B cell (primary cell): ENCODE measurements at regions not wholly inside any gene's neighbourhood (a gene's known extent, or its start where the extent isn't known, plus 50 kb on each side); places are given as distances from the start of the nearest gene placed in this dataset.

Source experiments
- ATAC-seq: fragments of 200-7000 bp; cut with Tn5 transposase; one replicate; pipeline ENCODE4 v1.10.0; 2021; ENCODE audit warnings: low read depth, mild to moderate bottlenecking, moderate number of reproducible peaks, moderate library complexity
- CTCF ChIA-PET: fragments of 350-600 bp; sonication (Branson Sonifier 250); formaldehyde crosslinking; loops from one replicate; lab custom pipeline; 2021; ENCODE audit warnings: antibody characterized with exemption, inconsistent platforms; lab: Charles Lee
- POLR2A ChIA-PET: fragments of 350-600 bp; sonication (Branson Sonifier 250); formaldehyde crosslinking; loops from one replicate; lab custom pipeline; 2021; ENCODE audit warnings: antibody characterized with exemption; lab: Charles Lee
- DNase-seq: peaks from one replicate; pipeline ENCODE4 v3.0.0; 2013
- H2AFZ ChIP-seq: 2 replicates; pipeline ENCODE4 v1.6.1; 2012; ENCODE audit warnings: mild to moderate bottlenecking, low read depth, low read length; ENCODE audit not compliant: insufficient read depth, poor library complexity, severe bottlenecking
- H3K27ac ChIP-seq, 2 donors: 1 replicate in 1 of 2; 2 replicates in 1 of 2; pipeline ENCODE4 v1.5.1; 2012 to 2013; ENCODE audit warnings: low read length in 2 of 2, mild to moderate bottlenecking in 2 of 2, moderate library complexity in 1 of 2
- H3K27me3 ChIP-seq, 4 experiments: fragments of 200-600 bp in 1 of 4; sonication (generic) in 1 of 4; replicated peaks in 1 of 4; 1 replicate in 2 of 4; 2 replicates in 2 of 4; pipeline versions ENCODE4 v1.6.1 to v1.7.0; 2013 to 2016; ENCODE audit warnings: low read length in 3 of 4, mild to moderate bottlenecking in 2 of 4, mixed read lengths in 1 of 4, moderate library complexity in 1 of 4; ENCODE audit not compliant: insufficient read depth in 4 of 4, control insufficient read depth in 3 of 4; ENCODE audit errors: control extremely low read depth in 1 of 4
- H3K36me3 ChIP-seq, 2 experiments: replicated peaks in 1 of 2; 1 replicate in 1 of 2; 2 replicates in 1 of 2; pipeline versions ENCODE4 v1.6.1 to v1.7.1; 2013; ENCODE audit warnings: low read length in 1 of 2; ENCODE audit not compliant: insufficient read depth in 2 of 2, control insufficient read depth in 1 of 2; ENCODE audit errors: control extremely low read depth in 1 of 2, extremely low read depth in 1 of 2
- H3K4me1 ChIP-seq, 2 donors: fragments of 200-600 bp in 1 of 2; sonication (generic) in 1 of 2; 1 replicate in 1 of 2; 2 replicates in 1 of 2; pipeline versions ENCODE4 v1.5.1 to v1.6.1; 2013 to 2017; ENCODE audit warnings: low read length in 2 of 2; ENCODE audit not compliant: control insufficient read depth in 2 of 2, insufficient read depth in 2 of 2
- H3K4me2 ChIP-seq: replicated peaks from 2 replicates; pipeline ENCODE3; 2012; ENCODE audit warnings: mild to moderate bottlenecking, low read depth, low read length; ENCODE audit not compliant: poor library complexity, severe bottlenecking
- H3K4me3 ChIP-seq, 5 experiments: fragments of 200-600 bp in 1 of 5; sonication (generic) in 1 of 5; 1 replicate in 3 of 5; 2 replicates in 2 of 5; pipeline versions ENCODE4 v1.5.1 to v1.7.0; 2011 to 2016; ENCODE audit warnings: low read length in 4 of 5, mild to moderate bottlenecking in 4 of 5, low read depth in 2 of 5, control low read depth in 1 of 5, moderate library complexity in 1 of 5; ENCODE audit not compliant: insufficient read depth in 1 of 5; ENCODE audit errors: control extremely low read depth in 1 of 5, extremely low read depth in 1 of 5
- H3K79me2 ChIP-seq: fragments of 200-600 bp; sonication (generic); one replicate; pipeline ENCODE4 v1.6.0; 2016; ENCODE audit warnings: low read length; ENCODE audit not compliant: control insufficient read depth, insufficient read depth
- H3K9ac ChIP-seq: fragments of 200-600 bp; sonication (generic); 2 replicates; pipeline ENCODE4 v1.6.1; 2017; ENCODE audit warnings: mild to moderate bottlenecking, low read length, moderate library complexity
- H3K9me3 ChIP-seq, 3 donors: one replicate each; pipeline versions ENCODE4 v1.6.1 to v1.7.1; 2013; ENCODE audit warnings: low read length in 2 of 3; ENCODE audit not compliant: control insufficient read depth in 2 of 3, insufficient read depth in 1 of 3; ENCODE audit errors: control extremely low read depth in 1 of 3
- H4K20me1 ChIP-seq: 2 replicates; pipeline ENCODE4 v1.6.0; 2012; ENCODE audit warnings: mild to moderate bottlenecking, low read length; ENCODE audit not compliant: insufficient read depth, control insufficient read depth, poor library complexity, severe bottlenecking
- H3K27ac Mint-ChIP-seq: one replicate; pipeline ENCODE4 v1.8.0; 2021; ENCODE audit warnings: mixed read lengths
- H3K27me3 Mint-ChIP-seq: one replicate; pipeline ENCODE4 v1.8.0; 2021; ENCODE audit warnings: mixed read lengths
- H3K4me1 Mint-ChIP-seq: one replicate; pipeline ENCODE4 v1.8.0; 2021; ENCODE audit warnings: mixed read lengths
- H3K4me3 Mint-ChIP-seq: one replicate; pipeline ENCODE4 v1.8.0; 2021; ENCODE audit warnings: mixed read lengths
- H3K9me3 Mint-ChIP-seq: one replicate; pipeline ENCODE4 v1.8.0; 2022; ENCODE audit warnings: mixed read lengths; ENCODE audit not compliant: insufficient read depth
- CTCF ChIP-seq: fragments of 200-600 bp; IDR thresholded peaks from one replicate; pipeline ENCODE4 v1.8.0; 2022; ENCODE audit warnings: antibody characterized with exemption, mild to moderate bottlenecking
- EZH2 ChIP-seq: IDR thresholded peaks from 2 replicates; pipeline ENCODE4 v1.6.1; 2012; ENCODE audit warnings: borderline replicate concordance, low read depth, mild to moderate bottlenecking, moderate library complexity, low read length; ENCODE audit not compliant: insufficient read depth, poor library complexity, severe bottlenecking
- WGBS: methylation state at CpG from one replicate; pipeline ENCODE4 v1.1.5; 2013; ENCODE audit warnings: missing lambda C conversion rate; ENCODE audit not compliant: insufficient coverage; 5-methylcytosine and 5-hydroxymethylcytosine counted together
- intact Hi-C: fragments of 100-400 bp; cut with micrococcal nuclease; formaldehyde crosslinking; loops from one replicate; pipeline ENCODE4 v1.10.0; 2022

GRCh38 chr13:65551208-65551607, 1678.9 kb downstream of the PCDH9 start:
- Mint-ChIP-seq H3K4me3 (no peak overlapping the region), H3K4me1 (no peaks in the 10 kb centered on the region), H3K27me3 (no peaks in the 10 kb centered on the region), H3K27ac (no peak overlapping the region), H3K9me3 (peaks cover 19% of the 10 kb centered on the region)
- intact Hi-C loops, result no loop called here
- CTCF ChIA-PET, result no interaction called here
- POLR2A ChIA-PET, result no interaction called here
- H3K27ac ChIP-seq, result no peak overlapping the region
- H3K9ac ChIP-seq, result no peak overlapping the region
- H3K27me3 ChIP-seq, result no peaks in the 10 kb centered on the region
- no peaks in the 10 kb centered on the region for H3K4me1 ChIP-seq
- no peak overlapping the region for H3K4me2 ChIP-seq
- peaks cover 0 to 7% (median 2%) of the 10 kb centered on the region in 3 donors for H3K9me3 ChIP-seq
- DNase-seq, result no peak
- H3K4me3 ChIP-seq, result no peak overlapping the region
- no peaks in the 10 kb centered on the region for H3K36me3 ChIP-seq
- no peaks in the 10 kb centered on the region for H4K20me1 ChIP-seq
- ATAC-seq, result no peak
- no peak overlapping the region for H2AFZ ChIP-seq
- TF ChIP-seq EZH2, result no peak
- no peak for TF ChIP-seq CTCF
- no peaks in the 10 kb centered on the region for H3K79me2 ChIP-seq

DNA sequence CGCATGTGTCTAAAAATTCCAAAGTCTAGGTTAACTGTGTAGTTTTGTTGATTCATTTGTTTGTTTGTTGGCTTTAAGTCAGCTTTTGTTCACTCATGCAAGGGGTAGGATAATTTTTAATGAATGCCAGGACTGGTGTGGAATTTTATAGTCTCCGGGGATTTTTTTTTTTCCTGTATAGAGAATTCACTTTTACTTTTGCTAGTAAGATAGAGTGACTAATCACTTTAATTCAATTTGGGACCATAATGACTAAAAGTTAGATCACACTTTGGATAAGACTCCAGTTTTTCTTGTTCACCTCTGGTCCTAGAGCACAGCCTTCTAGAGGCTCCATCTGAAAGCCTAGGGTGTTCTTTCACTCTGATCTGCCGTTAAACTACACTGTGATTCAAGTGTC, 1690.0 kb downstream of the PCDH9 start:
- DNase-seq (no peak), ATAC-seq (no peak)
- H3K9ac ChIP-seq, result no peak overlapping the region
- ChIA-PET CTCF (no interaction called here), POLR2A (no interaction called here)
- H3K4me2 ChIP-seq, result no peak overlapping the region
- H2AFZ ChIP-seq, result no peak overlapping the region
- TF ChIP-seq CTCF (no peak), EZH2 (no peak)
- H3K27ac ChIP-seq, result no peak overlapping the region
- Mint-ChIP-seq H3K4me3 (no peak overlapping the region), H3K27ac (no peak overlapping the region), H3K27me3 (no peaks in the 10 kb centered on the region), H3K4me1 (no peaks in the 10 kb centered on the region), H3K9me3 (no peaks in the 10 kb centered on the region)
- WGBS, result 100% methylated on average over 1 of the region's 3 CpGs
- no peaks in the 10 kb centered on the region for H4K20me1 ChIP-seq
- no peaks in the 10 kb centered on the region for H3K4me1 ChIP-seq
- no peaks in the 10 kb centered on the region for H3K36me3 ChIP-seq
- no peaks in the 10 kb centered on the region for H3K79me2 ChIP-seq
- intact Hi-C loops, result no loop called here
- H3K4me3 ChIP-seq, result no peak overlapping the region
- H3K27me3 ChIP-seq, result no peaks in the 10 kb centered on the region
- H3K9me3 ChIP-seq, result peaks cover 0 to 4% (median 1%) of the 10 kb centered on the region in 3 donors
